ENCODE measurements at regions not wholly inside any gene's neighbourhood (a gene's known extent, or its start where the extent isn't known, plus 50 kb on each side); places are given as distances from the start of the nearest gene placed in this dataset.
"Not testable (repeated sequence)": the region's sequence is repeated elsewhere in the genome, so short reads cannot be mapped to it uniquely, and the experiment has no call there.

DNA sequence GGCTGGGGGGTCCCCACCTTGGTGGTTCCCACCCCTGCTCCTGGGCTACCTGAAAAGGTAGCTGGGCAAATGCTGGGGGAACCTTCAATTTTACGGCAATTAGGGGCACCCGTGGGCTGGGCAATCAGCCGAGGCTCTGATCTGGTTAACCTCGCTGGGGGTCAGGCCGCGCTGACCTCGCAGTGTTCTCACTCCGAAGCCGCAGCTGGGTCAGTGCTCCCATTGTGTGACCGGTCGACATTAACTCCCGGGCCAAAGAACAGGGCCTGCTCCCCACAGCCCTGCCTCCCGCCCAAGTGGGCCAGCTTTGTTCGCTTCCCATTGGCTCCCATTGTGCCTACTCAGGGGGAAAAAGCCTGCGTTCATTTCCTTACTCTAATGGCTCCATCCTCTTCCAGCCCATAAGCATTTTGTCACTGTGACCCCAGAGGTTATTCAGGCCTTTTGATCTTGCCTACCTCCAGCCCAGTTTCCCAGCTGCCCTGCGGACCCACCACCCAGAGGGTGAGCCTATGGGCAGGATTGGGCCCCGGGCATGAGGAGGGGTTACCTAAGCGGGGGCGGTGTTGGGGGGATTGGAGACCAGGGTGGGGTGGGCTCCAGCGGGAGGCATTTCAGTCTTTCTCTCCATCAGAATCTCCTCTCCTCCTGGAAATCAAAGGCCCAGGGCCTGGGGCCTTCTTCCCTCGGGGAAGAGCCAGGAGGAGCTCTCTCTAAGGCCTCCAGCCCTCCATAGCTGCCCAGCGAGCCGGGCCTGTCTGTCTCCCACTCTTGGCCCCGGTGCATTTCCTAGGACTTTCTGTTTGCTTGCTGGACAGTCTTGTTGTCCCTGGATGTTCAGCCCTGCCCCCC, 90.1 kb downstream of the MYCN start:
- DNase-seq = peak in 28 of 56 donors; percentile 5 to 70 (median 45)

DNA sequence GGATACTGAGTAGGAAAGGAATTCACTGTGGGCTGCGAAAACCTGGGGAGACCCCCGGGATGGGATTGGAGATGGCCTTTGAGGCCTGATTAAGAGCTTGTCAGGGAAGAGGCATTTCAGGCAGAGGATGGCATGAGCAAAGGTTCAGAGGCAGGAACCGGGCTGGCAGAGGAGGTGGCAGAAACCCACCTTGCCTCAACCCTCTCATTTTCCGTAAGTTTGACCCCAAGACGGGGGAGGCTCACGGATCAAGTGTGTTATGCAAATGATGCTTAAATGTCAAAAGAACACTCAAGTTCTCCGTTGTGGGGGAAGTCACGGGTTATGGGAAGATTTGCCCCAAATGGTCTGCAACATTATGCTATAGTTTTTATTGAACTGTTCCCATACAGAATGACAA, 88.3 kb downstream of the MYCN start:
- DNase-seq = no peak

- no peak for DNase-seq
Observed at GRCh38 chr2:16026816-16027501, 86.6 kb downstream of the MYCN start.

- DNase-seq = no peak
Observed at GRCh38 chr2:16025876-16026640, 85.7 kb downstream of the MYCN start.

- DNase-seq = no peak
Observed at GRCh38 chr2:16025211-16025875, 85.0 kb downstream of the MYCN start.

- not testable (repeated sequence) for DNase-seq
Observed at GRCh38 chr2:16024628-16025027, 84.3 kb downstream of the MYCN start.

DNA sequence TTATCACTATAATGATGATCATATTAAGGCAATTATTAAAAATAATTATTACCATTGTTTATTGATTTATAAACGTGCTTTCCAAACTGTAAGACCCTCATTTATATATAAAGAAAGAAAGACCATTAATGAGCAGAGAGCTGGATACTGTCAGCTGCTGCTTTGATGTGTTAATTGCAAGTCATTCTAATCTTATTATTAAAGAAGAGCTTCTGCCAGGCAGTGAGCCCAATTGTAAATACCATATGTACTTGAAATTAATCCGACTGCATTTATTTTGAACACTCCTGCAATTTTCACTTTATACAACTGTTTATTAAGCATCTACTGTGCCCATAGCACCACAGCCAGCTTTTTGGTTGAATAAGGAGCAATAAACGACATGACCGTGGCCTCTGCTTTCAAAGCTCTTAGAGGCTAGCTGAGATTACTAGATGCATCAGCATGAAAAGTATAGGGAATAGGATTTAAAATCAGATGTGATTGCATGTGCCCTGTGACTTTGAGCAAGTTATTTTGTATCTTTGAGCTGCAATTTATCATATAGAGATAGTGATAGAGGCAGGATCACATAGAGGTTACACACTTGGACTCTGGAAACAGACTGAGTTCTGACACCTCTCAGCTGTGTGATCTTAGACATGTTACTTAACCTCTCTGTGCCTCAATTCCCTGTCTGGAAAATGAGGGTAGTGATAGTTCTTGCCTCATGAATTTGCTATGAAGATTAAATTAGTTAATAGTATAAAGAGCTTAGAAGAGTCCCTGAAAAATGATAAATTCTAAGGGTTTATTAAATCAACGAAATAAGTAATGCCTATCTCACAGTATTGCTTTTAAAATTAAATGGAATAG, 83.4 kb downstream of the MYCN start:
- DNase-seq = no peak

DNA sequence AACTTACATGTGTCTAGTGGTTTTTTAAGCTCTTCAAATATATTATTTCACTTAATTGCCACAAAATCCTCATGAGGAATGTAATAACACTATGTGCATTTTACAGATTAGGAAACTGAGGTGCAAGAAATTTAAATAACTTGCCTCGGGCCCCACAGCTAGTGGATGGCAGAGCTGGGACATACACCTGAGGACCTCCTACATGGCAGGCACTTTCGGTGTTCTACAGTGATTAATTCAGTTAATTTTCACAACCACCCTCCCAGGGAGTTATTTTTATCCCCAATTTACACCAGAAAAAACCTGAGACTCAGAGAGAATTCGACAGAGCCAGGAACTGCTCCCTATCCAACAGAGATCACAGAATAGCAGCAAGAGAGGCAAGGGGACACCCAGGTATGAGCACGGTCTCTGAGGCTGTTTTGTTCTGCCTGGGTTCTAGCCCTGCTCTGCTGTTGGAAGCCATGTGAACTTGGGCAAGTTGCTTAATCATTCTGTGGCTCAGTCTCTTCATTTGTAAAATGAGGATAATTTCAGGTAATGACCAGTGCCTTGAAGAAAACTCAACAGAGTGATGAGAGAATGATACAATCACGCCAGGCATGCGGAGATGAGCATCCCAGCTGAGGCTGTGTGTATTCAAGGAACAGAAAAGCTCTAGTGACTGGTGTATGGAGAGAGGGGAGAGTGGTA, 82.3 kb downstream of the MYCN start:
- no peak for DNase-seq

GRCh38 chr2:16021611-16022363, 81.4 kb downstream of the MYCN start:
- DNase-seq = no peak

DNA sequence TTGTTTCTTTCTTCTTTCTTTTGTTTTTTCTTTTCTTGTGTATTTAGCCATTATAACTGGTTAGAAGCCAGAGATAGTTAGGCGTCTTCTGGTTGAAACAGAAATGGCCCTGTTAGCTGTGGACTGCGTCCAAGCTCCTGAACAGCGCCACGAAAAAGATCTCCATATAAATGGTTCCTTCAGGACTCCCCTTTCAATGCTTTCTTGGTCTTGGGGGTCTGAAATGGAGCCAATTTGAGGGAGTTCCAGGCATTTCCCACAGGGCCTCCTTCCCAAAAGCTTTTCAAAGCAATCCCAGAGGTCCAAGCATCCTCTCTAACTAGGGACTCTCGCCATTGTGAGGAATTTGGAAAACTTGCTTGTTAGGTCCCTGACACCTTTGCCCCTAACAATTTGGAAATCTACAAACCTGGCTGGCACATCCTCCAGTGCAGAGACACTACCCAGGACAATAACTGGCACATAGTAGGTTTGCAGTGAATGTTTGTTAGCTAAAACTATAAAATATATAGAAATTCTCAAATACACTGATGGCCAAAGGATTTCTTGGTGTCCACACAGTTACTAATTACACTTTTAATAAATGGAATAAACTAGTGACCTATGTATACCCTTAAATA, 80.1 kb downstream of the MYCN start:
- DNase-seq = peak in 24 of 56 donors; percentile 2 to 60 (median 32)

DNA sequence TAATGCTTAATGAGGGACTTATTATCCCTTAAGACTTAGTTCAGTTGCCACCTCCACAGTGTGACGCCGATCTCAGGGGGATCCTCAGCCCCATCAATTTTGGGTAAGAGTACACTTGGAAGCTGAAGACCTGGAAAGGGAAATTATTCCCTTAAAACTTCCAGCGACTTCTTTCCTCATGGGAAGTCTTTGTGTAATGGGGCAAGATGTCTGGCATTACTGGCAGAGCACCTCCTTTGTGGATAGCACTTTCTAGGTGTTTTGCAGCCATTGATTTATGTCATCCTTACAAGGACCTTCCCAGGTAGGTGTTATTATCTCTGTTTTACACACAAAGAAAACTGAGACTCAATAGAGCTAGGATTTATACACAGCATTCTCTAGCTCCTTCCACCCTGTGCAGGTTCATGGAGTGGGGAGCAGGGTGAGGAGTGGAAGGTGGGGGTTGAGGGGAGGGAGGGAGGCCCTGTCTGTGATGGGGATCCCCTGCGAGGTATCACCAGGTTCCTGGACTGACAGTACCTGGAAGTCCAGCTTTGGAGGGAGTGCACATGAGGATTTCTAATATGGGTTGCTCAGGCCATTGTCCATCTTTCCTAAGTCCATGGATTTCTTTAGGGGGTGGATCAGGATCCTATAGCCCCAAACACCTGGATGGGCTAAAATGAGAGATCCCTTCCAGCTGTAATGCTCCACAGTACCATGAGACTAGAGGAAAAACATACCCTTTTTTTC, 79.4 kb downstream of the MYCN start:
- no peak for DNase-seq

- DNase-seq = no peak
Observed at GRCh38 chr2:16019060-16019480, 78.7 kb downstream of the MYCN start.

DNA sequence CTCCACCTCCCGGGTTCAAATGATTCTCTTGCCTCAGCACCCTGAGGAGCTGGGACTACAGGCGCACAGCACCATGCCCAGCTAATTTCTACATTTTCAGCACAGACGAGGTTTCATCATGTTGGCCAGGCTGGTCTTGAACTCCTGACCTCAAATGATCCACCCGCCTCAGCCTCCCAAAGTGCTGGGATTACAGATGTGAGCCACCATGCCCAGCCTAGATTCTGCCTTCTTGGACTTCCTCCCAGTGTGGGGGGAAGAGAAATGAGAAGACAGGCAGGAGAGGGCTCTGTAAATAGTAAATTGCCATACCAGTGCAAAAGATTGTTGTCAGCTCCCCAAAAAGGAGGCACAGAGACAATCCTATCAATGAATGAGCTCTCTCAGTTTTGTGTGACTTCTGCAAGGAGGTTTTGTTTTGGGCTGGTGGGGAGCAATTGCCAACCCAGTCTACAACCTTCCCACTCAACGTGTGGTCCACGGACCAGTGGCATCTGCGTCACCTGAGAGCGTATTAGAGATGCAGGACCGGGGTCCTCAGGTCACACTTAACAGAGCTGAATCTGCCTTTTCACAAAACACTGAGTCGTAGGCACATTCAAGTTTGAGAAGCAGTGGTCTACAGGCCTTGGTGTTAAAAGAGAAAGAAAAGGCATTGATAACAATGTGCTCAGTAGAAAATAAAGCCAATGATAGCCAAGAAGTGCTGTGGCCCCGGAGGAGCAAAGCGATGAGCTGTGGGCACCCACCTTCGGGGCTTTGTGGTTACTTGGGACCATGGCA, 78.1 kb downstream of the MYCN start:
- no peak for DNase-seq

DNA sequence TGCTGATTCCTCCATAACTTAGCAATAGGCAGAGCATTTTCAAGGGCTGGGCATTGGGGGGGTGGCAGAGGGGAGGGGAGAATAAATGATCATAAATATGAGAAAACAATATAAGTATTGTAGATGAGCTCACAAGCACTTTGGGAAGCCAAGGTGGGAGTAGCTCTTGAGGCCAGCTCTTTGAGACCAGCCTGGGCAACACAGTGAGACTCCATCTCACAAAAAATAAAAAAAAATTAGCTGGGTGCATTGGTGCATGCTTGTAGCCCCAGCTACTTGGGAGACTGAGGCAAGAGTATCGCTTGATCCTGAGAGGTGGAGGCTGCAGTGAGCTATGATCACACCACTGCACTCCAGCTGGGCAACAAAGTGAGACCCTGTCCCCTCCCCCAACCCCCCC, 75.9 kb downstream of the MYCN start:
- no peak for DNase-seq

DNA sequence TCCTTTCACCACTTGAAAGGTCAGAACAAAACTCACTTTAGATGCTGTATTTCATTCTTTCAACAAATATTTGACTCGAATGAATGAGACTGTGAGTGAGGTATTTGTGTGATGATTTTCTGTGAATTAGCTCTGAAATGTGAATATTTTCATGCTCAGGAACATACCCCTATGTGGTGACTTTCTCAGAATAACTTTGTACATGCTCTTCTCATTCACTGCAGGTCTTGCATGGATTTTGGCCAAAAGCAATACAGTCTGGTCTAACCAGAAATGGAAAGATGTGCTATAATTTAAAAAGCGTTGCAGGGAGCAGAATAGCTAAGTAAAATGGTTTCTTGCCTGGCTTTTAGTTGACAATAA, 75.5 kb downstream of the MYCN start:
- DNase-seq = no peak

- DNase-seq = no peak
Observed at GRCh38 chr2:16015210-16015902, 75.0 kb downstream of the MYCN start.

GRCh38 chr2:16014802-16015201, 74.5 kb downstream of the MYCN start:
- DNase-seq = no peak

Data from amygdala (tissue), 56 donors.